ENCODE measurements at regions not wholly inside any gene's neighbourhood (a gene's known extent, or its start where the extent isn't known, plus 50 kb on each side); places are given as distances from the start of the nearest gene placed in this dataset.
A peak's percentile ranks its signal among the peaks of the same experiment; 100 is the strongest.

GRCh38 chr3:24639481-24640329 lies 145.1 kb upstream of the THRB start:
- DNase-seq (ENCODE audit: extremely low read depth in 1 of 2, low read depth in 1 of 2): no peak

GRCh38 chr3:24640330-24640877 lies 145.8 kb upstream of the THRB start:
- no peak for DNase-seq (ENCODE audit: extremely low read depth in 1 of 2, low read depth in 1 of 2)

GRCh38 chr3:24641628-24642027 lies 147.0 kb upstream of the THRB start:
- DNase-seq (ENCODE audit: extremely low read depth in 1 of 2, low read depth in 1 of 2): no peak

GRCh38 chr3:24645047-24645446 lies 150.4 kb upstream of the THRB start:
- no peak for DNase-seq (ENCODE audit: extremely low read depth in 1 of 2, low read depth in 1 of 2)

- no peak for DNase-seq (ENCODE audit: extremely low read depth in 1 of 2, low read depth in 1 of 2)
These were observed 152.1 kb upstream of the THRB start for GRCh38 chr3:24646790-24647189.

- DNase-seq (ENCODE audit: extremely low read depth in 1 of 2, low read depth in 1 of 2): no peak
These were observed 153.4 kb upstream of the THRB start for GRCh38 chr3:24648063-24648462.

- DNase-seq (ENCODE audit: extremely low read depth in 1 of 2, low read depth in 1 of 2): no peak
These were observed 156.2 kb upstream of the THRB start for GRCh38 chr3:24650839-24651238.

- no peak for DNase-seq (ENCODE audit: extremely low read depth in 1 of 2, low read depth in 1 of 2)
These were observed 163.3 kb upstream of the THRB start for GRCh38 chr3:24657870-24658510.

- no peak for DNase-seq (ENCODE audit: extremely low read depth in 1 of 2, low read depth in 1 of 2)
These were observed 166.5 kb upstream of the THRB start for GRCh38 chr3:24661175-24661584.

- no peak for DNase-seq (ENCODE audit: extremely low read depth in 1 of 2, low read depth in 1 of 2)
These were observed 168.0 kb upstream of the THRB start for GRCh38 chr3:24662449-24663345.

- no peak for DNase-seq (ENCODE audit: extremely low read depth in 1 of 2, low read depth in 1 of 2)
These were observed 168.8 kb upstream of the THRB start for GRCh38 chr3:24663406-24663805.

GRCh38 chr3:24668039-24668438 lies 173.4 kb upstream of the THRB start:
- no peak for DNase-seq (ENCODE audit: extremely low read depth in 1 of 2, low read depth in 1 of 2)

- DNase-seq (ENCODE audit: extremely low read depth in 1 of 2, low read depth in 1 of 2): no peak
These were observed 176.2 kb upstream of the THRB start for GRCh38 chr3:24670871-24671270.

- DNase-seq (ENCODE audit: extremely low read depth in 1 of 2, low read depth in 1 of 2): no peak
These were observed 178.9 kb upstream of the THRB start for GRCh38 chr3:24673596-24673995.

- DNase-seq (ENCODE audit: extremely low read depth in 1 of 2, low read depth in 1 of 2): no peak
These were observed 179.6 kb upstream of the THRB start for GRCh38 chr3:24674261-24674660.

GRCh38 chr3:24678021-24678420 lies 183.4 kb upstream of the THRB start:
- DNase-seq (ENCODE audit: extremely low read depth in 1 of 2, low read depth in 1 of 2): no peak

- DNase-seq (ENCODE audit: extremely low read depth in 1 of 2, low read depth in 1 of 2): no peak
These were observed 183.8 kb upstream of the THRB start for GRCh38 chr3:24678421-24678865.

- no peak for DNase-seq (ENCODE audit: extremely low read depth in 1 of 2, low read depth in 1 of 2)
These were observed 184.8 kb upstream of the THRB start for GRCh38 chr3:24679429-24679828.

- DNase-seq (ENCODE audit: extremely low read depth in 1 of 2, low read depth in 1 of 2): peak in 1 of 2 donors; percentile 9
These were observed 185.7 kb upstream of the THRB start for GRCh38 chr3:24680214-24680967.

- no peak for DNase-seq (ENCODE audit: extremely low read depth in 1 of 2, low read depth in 1 of 2)
These were observed 187.5 kb upstream of the THRB start for GRCh38 chr3:24682141-24682547.
